Dedifferentiated amniotic fluid mesenchymal stem cell (primary cell): ENCODE measurements at regions not wholly inside any gene's neighbourhood (a gene's known extent, or its start where the extent isn't known, plus 50 kb on each side); places are given as distances from the start of the nearest gene placed in this dataset.
"Not testable (repeated sequence)": the region's sequence is repeated elsewhere in the genome, so short reads cannot be mapped to it uniquely, and the experiment has no call there.

Experiments used
- DNase-seq: peaks from one replicate; pipeline ENCODE4 v3.0.0-alpha.2; 2016; ENCODE audit errors: extremely low spot score

- no peak for DNase-seq
Observed at GRCh38 chr9:34907044-34907443, 51.0 kb upstream of the PHF24 start.

- peak; percentile 57 for DNase-seq
Observed at GRCh38 chr9:34899535-34900158, 58.4 kb upstream of the PHF24 start.

GRCh38 chr9:34898846-34899245 lies 59.2 kb upstream of the PHF24 start:
- DNase-seq = no peak

GRCh38 chr9:34896112-34896511 lies 62.0 kb upstream of the PHF24 start:
- DNase-seq = no peak

- DNase-seq = no peak
Observed at GRCh38 chr9:34892886-34893285, 65.2 kb upstream of the PHF24 start.

- no peak for DNase-seq
Observed at GRCh38 chr9:34891386-34891785, 66.7 kb upstream of the PHF24 start.

GRCh38 chr9:34887841-34888240 lies 70.2 kb upstream of the PHF24 start:
- no peak for DNase-seq

- DNase-seq = no peak
Observed at GRCh38 chr9:34884747-34885189, 73.3 kb upstream of the PHF24 start.

- DNase-seq = no peak
Observed at GRCh38 chr9:34876096-34876495, 82.0 kb upstream of the PHF24 start.

GRCh38 chr9:34869390-34869789 lies 88.7 kb upstream of the PHF24 start:
- no peak for DNase-seq

GRCh38 chr9:34866614-34867013 lies 91.5 kb upstream of the PHF24 start:
- no peak for DNase-seq

- no peak for DNase-seq
Observed at GRCh38 chr9:34863426-34863825, 94.7 kb upstream of the PHF24 start.

- DNase-seq = no peak
Observed at GRCh38 chr9:34862836-34863235, 95.2 kb upstream of the PHF24 start.

- DNase-seq = no peak
Observed at GRCh38 chr9:34862043-34862442, 96.0 kb upstream of the PHF24 start.

GRCh38 chr9:34855016-34855415 lies 103.1 kb upstream of the PHF24 start:
- not testable (repeated sequence) for DNase-seq

- DNase-seq = no peak
Observed at GRCh38 chr9:34830068-34830467, 120.1 kb upstream of the CCL21 start.

- no peak for DNase-seq
Observed at GRCh38 chr9:34826999-34827538, 117.1 kb upstream of the CCL21 start.

GRCh38 chr9:34825775-34826174 lies 115.8 kb upstream of the CCL21 start:
- DNase-seq = no peak

GRCh38 chr9:34823778-34824177 lies 113.8 kb upstream of the CCL21 start:
- DNase-seq = no peak

GRCh38 chr9:34810187-34810524 lies 100.2 kb upstream of the CCL21 start:
- DNase-seq = no peak

GRCh38 chr9:34809504-34810186 lies 99.7 kb upstream of the CCL21 start:
- no peak for DNase-seq

GRCh38 chr9:34802916-34803315 lies 93.0 kb upstream of the CCL21 start:
- DNase-seq = no peak

- DNase-seq = no peak
Observed at GRCh38 chr9:34797367-34797766, 87.4 kb upstream of the CCL21 start.

GRCh38 chr9:34796924-34797323 lies 87.0 kb upstream of the CCL21 start:
- no peak for DNase-seq
